ENCODE measurements at regions not wholly inside any gene's neighbourhood (a gene's known extent, or its start where the extent isn't known, plus 50 kb on each side); places are given as distances from the start of the nearest gene placed in this dataset.
"Not testable (repeated sequence)": the region's sequence is repeated elsewhere in the genome, so short reads cannot be mapped to it uniquely, and the experiment has no call there.

DNA sequence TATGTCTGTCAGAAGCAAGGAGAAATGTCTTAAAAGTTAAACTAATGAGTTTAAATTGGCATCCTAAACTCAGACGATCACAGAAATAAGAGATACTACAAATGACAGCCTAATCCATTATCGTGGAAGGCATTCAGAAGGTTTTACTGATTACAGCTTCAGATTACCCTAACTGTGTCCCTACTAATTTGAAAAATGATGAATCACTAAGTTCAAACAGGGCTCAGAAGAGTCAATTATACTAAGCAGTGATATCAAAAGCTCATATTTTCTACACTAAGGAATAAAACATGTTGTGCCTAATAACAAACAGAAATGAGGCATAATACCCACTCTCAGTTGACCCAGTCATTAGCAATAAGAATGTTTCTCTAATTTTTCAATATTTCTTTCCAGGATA is 152.0 kb upstream of the NRBF2 start:
- Mint-ChIP-seq H3K27ac (peak overlapping the region; percentile 78), H3K36me3 (ENCODE audit: low read depth) (no peaks in the 10 kb centered on the region), H3K27me3 (peaks cover 17% of the 10 kb centered on the region), H3K4me3 (no peak overlapping the region), H3K4me1 (ENCODE audit: low read depth) (peaks cover 29% of the 10 kb centered on the region), H3K9me3 (no peaks in the 10 kb centered on the region)
- ChIA-PET CTCF (no interaction called here), POLR2A (no interaction called here)
- intact Hi-C loops (cut with micrococcal nuclease) = no loop called here
- DNase-seq (no peak), ATAC-seq (no peak)
- no peak for TF ChIP-seq CTCF (IDR thresholded peaks at IDR 0.05)

GRCh38 chr10:62980687-62981086 is 152.4 kb upstream of the NRBF2 start:
- intact Hi-C loops (cut with micrococcal nuclease) = loop anchor here (1.0 kb wide), 1 partner anchor 127 kb away; no protein-coding TSS in a partner anchor
- ChIA-PET POLR2A (no interaction called here), CTCF (no interaction called here)
- ATAC-seq (peak; percentile 76), DNase-seq (peak; percentile 40)
- no peaks in the 10 kb centered on the region for H3K36me3 Mint-ChIP-seq (ENCODE audit: low read depth)
- peaks cover 17% of the 10 kb centered on the region for H3K27me3 Mint-ChIP-seq
- peaks cover 29% of the 10 kb centered on the region for H3K4me1 Mint-ChIP-seq (ENCODE audit: low read depth)
- H3K4me3 Mint-ChIP-seq = no peak overlapping the region
- H3K27ac Mint-ChIP-seq = peak overlapping the region; percentile 78
- no peaks in the 10 kb centered on the region for H3K9me3 Mint-ChIP-seq
- no peak for TF ChIP-seq CTCF (IDR thresholded peaks at IDR 0.05)

GRCh38 chr10:62979921-62980320 is 153.2 kb upstream of the NRBF2 start:
- no peak overlapping the region for H3K27ac Mint-ChIP-seq
- peaks cover 6% of the 10 kb centered on the region for H3K9me3 Mint-ChIP-seq
- ChIA-PET CTCF (no interaction called here), POLR2A (no interaction called here)
- H3K4me3 Mint-ChIP-seq = no peak overlapping the region
- TF ChIP-seq CTCF (IDR thresholded peaks at IDR 0.05) = no peak
- peaks cover 29% of the 10 kb centered on the region for H3K4me1 Mint-ChIP-seq (ENCODE audit: low read depth)
- peaks cover 16% of the 10 kb centered on the region for H3K27me3 Mint-ChIP-seq
- no peak for DNase-seq
- ATAC-seq = no peak
- intact Hi-C loops (cut with micrococcal nuclease) = loop anchor here (1.0 kb wide), 1 partner anchor 127 kb away; no protein-coding TSS in a partner anchor
- no peaks in the 10 kb centered on the region for H3K36me3 Mint-ChIP-seq (ENCODE audit: low read depth)

DNA sequence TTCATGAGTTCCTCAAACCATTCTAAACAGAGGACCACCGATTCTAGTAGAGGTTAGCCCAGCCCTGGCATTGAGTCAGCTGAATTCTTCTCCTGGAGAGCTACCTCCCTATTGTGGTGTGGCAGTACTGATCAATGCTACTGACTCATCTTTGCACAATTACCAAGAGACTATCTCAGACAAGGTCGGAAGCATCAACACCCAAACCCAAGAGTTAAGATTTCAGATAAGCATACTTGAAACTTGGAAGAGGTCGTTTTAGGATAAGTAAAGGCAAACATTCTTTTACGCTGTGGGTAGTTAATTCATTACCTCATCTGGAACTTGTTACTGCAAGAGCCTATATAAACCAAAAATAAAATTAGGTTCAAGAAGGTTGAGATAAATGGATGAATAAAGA is 154.6 kb upstream of the NRBF2 start:
- Mint-ChIP-seq H3K9me3 (peaks cover 10% of the 10 kb centered on the region), H3K27me3 (peaks cover 7% of the 10 kb centered on the region), H3K27ac (no peak overlapping the region), H3K4me1 (ENCODE audit: low read depth) (peaks cover 29% of the 10 kb centered on the region), H3K4me3 (no peak overlapping the region), H3K36me3 (ENCODE audit: low read depth) (no peaks in the 10 kb centered on the region)
- ATAC-seq = no peak
- ChIA-PET POLR2A (no interaction called here), CTCF (no interaction called here)
- no peak for TF ChIP-seq CTCF (IDR thresholded peaks at IDR 0.05)
- DNase-seq = no peak
- intact Hi-C loops (cut with micrococcal nuclease) = no loop called here

GRCh38 chr10:62974795-62975194 is 158.3 kb upstream of the NRBF2 start:
- intact Hi-C loops (cut with micrococcal nuclease); H3K27ac Mint-ChIP-seq; CTCF ChIA-PET; POLR2A ChIA-PET; ATAC-seq; H3K4me3 Mint-ChIP-seq; H3K36me3 Mint-ChIP-seq (ENCODE audit: low read depth): not testable (repeated sequence)
- DNase-seq = peak; percentile 8
- Mint-ChIP-seq H3K9me3 (peaks cover 13% of the 10 kb centered on the region), H3K4me1 (ENCODE audit: low read depth) (peaks cover 12% of the 10 kb centered on the region), H3K27me3 (peaks cover 15% of the 10 kb centered on the region)

- H3K9me3 Mint-ChIP-seq = peaks cover 13% of the 10 kb centered on the region
- DNase-seq (no peak), ATAC-seq (no peak)
- TF ChIP-seq CTCF (IDR thresholded peaks at IDR 0.05) = no peak
- intact Hi-C loops (cut with micrococcal nuclease) = no loop called here
- ChIA-PET POLR2A (no interaction called here), CTCF (no interaction called here)
- H3K4me3 Mint-ChIP-seq = no peak overlapping the region
- no peaks in the 10 kb centered on the region for H3K36me3 Mint-ChIP-seq (ENCODE audit: low read depth)
- H3K4me1 Mint-ChIP-seq (ENCODE audit: low read depth) = no peaks in the 10 kb centered on the region
- peaks cover 24% of the 10 kb centered on the region for H3K27me3 Mint-ChIP-seq
- H3K27ac Mint-ChIP-seq = no peak overlapping the region
Measured at GRCh38 chr10:62972103-62972502, 155.9 kb upstream of the EGR2 start.

Data from activated CD8-positive, alpha-beta T cell treated with anti-CD3 and anti-CD28 coated beads for 36 hours (primary cell).